ENCODE measurements at regions not wholly inside any gene's neighbourhood (a gene's known extent, or its start where the extent isn't known, plus 50 kb on each side); places are given as distances from the start of the nearest gene placed in this dataset.

DNA sequence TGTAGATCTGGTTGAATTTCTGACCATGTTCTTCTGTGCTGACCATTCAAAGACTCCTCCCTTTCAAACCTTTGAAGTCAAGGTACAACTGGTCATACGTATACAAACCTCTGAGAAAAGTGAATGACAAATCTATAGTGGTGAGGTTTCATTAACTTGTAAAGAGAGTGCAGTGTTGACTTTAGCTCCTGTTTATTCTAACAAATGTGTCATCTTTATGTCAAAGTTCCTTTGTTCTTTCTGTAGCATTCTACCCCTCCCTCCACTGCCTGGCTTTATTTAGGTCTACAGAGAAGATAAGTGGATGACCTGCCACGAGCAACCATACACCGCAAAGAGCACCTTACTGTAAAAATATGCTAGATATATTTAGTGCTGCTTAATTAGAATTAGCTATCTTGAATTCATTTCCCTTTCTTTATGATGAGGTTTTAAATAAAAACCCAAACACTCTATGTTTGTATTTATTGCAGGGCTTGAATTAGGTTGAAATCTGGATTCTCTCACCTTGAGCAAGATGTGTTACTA is 520.0 kb upstream of the CDH11 start:
- TF ChIP-seq, protein P1, sequence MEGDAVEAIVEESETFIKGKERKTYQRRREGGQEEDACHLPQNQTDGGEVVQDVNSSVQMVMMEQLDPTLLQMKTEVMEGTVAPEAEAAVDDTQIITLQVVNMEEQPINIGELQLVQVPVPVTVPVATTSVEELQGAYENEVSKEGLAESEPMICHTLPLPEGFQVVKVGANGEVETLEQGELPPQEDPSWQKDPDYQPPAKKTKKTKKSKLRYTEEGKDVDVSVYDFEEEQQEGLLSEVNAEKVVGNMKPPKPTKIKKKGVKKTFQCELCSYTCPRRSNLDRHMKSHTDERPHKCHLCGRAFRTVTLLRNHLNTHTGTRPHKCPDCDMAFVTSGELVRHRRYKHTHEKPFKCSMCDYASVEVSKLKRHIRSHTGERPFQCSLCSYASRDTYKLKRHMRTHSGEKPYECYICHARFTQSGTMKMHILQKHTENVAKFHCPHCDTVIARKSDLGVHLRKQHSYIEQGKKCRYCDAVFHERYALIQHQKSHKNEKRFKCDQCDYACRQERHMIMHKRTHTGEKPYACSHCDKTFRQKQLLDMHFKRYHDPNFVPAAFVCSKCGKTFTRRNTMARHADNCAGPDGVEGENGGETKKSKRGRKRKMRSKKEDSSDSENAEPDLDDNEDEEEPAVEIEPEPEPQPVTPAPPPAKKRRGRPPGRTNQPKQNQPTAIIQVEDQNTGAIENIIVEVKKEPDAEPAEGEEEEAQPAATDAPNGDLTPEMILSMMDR (IDR thresholded peaks at IDR 0.05) = no peak

DNA sequence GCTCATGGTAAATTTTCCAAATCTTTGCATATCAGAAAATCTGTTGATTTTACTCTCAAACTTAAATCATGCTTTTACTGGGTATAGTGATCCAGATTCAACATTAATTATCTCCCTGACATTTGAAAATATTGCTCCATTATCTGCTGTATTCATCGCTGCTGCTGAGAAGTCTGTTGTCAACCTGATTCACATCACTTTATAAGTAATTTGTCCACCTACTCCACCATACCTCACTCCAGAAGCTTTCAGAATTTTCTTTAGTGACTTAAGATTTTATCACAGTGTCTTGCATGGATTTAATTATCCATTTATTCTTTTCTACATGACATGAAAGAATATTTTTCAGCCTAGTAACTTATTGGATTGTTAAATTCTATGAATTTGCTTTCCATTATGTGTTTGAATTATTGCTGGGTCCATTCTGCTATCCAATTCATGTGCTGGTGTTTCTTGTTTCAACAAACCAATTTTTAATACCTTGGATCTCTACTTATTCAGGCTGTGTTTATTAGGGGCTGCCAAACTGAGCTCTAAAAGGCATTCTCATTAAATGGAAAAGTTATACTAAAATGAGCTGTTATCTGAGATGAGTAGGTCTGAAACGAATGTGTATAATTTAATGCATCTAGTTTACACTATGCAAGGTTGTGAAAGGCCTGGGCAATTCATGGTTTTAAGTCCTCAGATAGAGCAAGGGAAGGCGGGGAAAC is 519.3 kb upstream of the CDH11 start:
- TF ChIP-seq, protein P1 (IDR thresholded peaks at IDR 0.05) = no peak

DNA sequence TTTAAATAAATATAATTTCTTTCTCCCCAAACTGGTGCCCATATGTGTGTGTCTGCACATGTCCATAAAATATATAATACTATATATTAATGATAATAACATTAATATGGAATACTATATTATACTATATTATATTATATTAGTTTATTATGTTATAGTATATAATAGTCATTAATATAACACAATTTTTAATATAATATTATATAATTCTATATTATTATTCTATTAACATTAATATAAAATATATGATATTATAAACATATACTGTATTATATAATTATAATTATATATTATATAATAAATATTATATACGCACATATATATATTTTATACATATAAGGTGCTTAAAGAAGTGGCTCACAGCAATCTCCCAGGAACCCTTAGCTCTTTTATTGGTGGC is 513.0 kb upstream of the CDH11 start:
- TF ChIP-seq, protein P1 (IDR thresholded peaks at IDR 0.05) = no peak

DNA sequence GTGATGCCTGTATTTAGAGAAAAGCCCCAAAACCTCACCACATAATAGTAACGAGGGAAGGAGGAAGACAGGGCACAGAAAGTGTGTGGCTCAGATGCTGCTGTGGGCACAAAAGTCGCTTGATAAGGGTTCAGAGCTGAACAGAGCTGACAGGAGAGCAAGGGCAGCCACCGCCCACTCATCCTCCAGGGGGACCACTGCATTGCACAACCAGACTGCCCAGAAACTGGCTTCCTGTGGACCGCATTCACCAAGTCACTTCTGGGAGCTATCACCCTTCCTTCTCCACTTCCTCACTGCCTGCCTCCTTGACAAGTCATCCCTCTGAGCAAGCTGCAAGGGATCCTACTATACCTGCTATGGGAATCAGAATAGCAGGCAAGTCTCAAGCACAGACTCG is 512.4 kb upstream of the CDH11 start:
- TF ChIP-seq, protein P1 (IDR thresholded peaks at IDR 0.05) = no peak

DNA sequence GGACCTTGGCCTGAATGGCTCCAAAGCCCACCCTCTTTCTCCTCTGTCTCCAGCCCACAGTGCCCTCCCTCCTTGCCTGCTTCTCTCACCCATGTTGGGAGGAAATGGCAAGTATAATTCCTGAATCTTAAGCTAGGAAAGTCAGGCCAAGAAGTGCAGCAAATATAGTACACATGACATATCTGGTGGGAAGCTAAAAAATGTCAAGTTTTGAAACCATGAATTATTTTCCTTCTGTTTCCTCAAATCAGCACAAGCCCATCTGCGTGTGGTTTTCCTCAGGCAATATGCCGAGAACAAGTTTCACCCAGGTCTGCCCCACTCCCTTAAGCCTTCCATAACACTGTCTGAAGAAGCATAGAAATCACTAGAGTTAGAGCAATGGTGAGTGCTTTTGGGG is 502.8 kb upstream of the CDH11 start:
- TF ChIP-seq, protein P1 (IDR thresholded peaks at IDR 0.05) = no peak

DNA sequence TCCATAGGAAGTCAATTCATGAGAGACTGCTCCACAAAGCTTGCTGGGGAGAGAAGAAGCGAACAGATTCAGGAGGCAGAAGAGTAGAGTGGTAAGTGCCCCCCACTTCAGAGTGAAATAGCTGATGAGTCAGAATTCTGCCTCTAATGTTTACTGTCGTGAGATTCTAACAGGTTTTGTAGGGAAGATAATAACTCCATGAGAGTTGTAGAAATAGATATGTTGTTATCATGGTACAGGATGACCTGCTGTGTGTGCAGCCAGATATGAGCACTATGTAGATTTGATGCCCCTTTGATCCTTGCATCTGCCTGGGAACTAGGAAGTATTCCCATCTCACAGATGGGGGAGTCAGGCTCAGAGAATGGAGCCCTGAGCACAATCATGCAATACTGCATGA is 502.4 kb upstream of the CDH11 start:
- TF ChIP-seq, protein P1 (IDR thresholded peaks at IDR 0.05) = no peak

DNA sequence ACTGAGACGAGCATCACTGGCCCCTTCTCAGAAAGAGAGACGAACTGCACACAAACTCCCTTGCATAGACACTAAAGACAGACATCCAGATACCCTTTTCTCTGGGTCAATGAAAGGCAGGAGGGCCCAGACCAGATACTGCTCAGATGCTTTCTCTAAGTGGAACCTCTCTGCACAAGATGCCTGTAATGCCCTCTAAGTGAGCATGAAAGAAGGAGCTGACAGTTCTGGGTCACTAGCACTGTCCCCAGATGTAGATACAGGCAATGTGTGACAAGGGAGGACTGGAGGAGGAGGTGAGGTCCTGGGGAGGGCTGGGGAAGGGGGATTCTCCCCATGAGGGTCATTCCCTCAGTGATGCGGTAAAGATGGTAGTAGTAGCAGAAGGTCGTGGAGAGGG is 501.0 kb upstream of the CDH11 start:
- TF ChIP-seq, protein P1 (IDR thresholded peaks at IDR 0.05) = no peak
